Pancreas (tissue), 10 donors: ENCODE measurements at regions not wholly inside any gene's neighbourhood (a gene's known extent, or its start where the extent isn't known, plus 50 kb on each side); places are given as distances from the start of the nearest gene placed in this dataset.

Source experiments
- ATAC-seq, 4 donors: fragments of 200-7000 bp; cut with Tn5 transposase; one replicate each; pipeline versions ENCODE4 v1.8.0 to v1.9.1; 2020; ENCODE audit warnings: mild to moderate bottlenecking in 4 of 4, moderate library complexity in 4 of 4
- DNase-seq, 6 donors: peaks; one replicate each; pipeline ENCODE4 v3.0.0-alpha.2; 2020
- FAIRE-seq: peaks from 2 replicates; lab custom pipeline; 2012; peaks lifted over from hg19 to GRCh38; lab: Jason Lieb, UNC
- H3K27ac ChIP-seq, 4 donors: fragments of 200-600 bp; sonication (generic); 1 replicate in 3 of 4; 2 replicates in 1 of 4; pipeline versions ENCODE4 v1.5.0 to v1.8.0; 2020
- H3K27me3 ChIP-seq, 4 donors: fragments of 200-600 bp; one replicate each; pipeline ENCODE4 v1.8.0; 2021
- H3K36me3 ChIP-seq, 3 donors: fragments of 200-600 bp; sonication (generic) in 1 of 3; one replicate each; pipeline versions ENCODE4 v1.5.0 to v1.8.0; 2020 to 2021
- H3K4me1 ChIP-seq, 3 donors: fragments of 200-600 bp; one replicate each; pipeline ENCODE4 v1.8.0; 2021
- H3K4me3 ChIP-seq, 4 donors: fragments of 200-600 bp; sonication (generic) in 2 of 4; one replicate each; pipeline versions ENCODE4 v1.5.0 to v1.8.0; 2020 to 2021
- H3K9me3 ChIP-seq, 4 donors: fragments of 200-600 bp; one replicate each; pipeline ENCODE4 v1.8.0; 2021
- WGBS, 2 donors: extraction: QIAGEN DNeasy Blood & Tissue Kit; methylation state at CpG; one replicate each; pipeline ENCODE4 v1.1.7; 2013; 5-methylcytosine and 5-hydroxymethylcytosine counted together
- intact Hi-C, 3 donors: fragments of 100-400 bp; cut with DNase I; formaldehyde crosslinking; loops; one replicate each; pipeline versions ENCODE4 v1.11.1 to v1.14.2; 2022
- TF ChIP-seq, protein P1 (sequence below), 4 donors: fragments of 200-600 bp; sonication (generic) in 3 of 4; IDR thresholded peaks; one replicate each; pipeline versions ENCODE4 v1.5.0 to v1.8.0; 2021; ENCODE audit warnings: antibody characterized with exemption in 4 of 4
- donor health status: healthy with polysubstance abuse.
- donor health status: DM: no; HTN: no; CAD: no; lungs with moderate emphysema.
- donor health status: DM: no; HTN: no; CAD: no.
- donor health status: control.
- donor health status: control.
- donor health status: Bipolar disorder and iron deficiency.
- donor health status: DM: yes; HTN: yes; CAD: no.
- donor health status: DM: no; HTN: no; CAD: no.
- donor health status: DM: no; HTN: no; CAD: no.
- donor health status: DM: yes; HTN: yes; CAD: no.

DNA sequence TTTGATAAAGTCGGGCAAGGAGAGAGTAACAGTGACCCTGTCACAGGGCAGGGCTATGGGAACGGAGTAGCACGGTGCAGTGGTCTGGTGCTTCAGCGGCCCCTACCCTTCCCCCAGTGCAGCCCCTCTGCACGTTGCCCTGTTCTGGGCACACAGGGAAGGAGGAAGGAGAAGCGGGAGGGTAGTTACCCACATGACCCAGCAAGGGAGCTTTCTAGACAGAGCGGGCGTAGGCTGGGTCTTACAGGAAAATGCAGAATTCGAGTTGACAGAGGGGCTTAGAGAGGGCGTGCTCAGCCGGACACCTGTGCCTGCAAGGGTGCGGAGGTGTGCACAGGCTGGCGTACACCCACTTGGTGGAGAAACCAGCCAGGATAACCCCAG, 341.2 kb downstream of the NPHP4 start:
- Histone ChIP-seq H3K27ac (no peak overlapping the region), H3K36me3 (no peaks in the 10 kb centered on the region), H3K4me1 (no peaks in the 10 kb centered on the region), H3K9me3 (no peaks in the 10 kb centered on the region), H3K27me3 (peaks cover 0 to 7% (median 0%) of the 10 kb centered on the region in 4 donors), H3K4me3 (no peak overlapping the region)
- FAIRE-seq (no peak), DNase-seq (peak in 1 of 6 donors; percentile 34), ATAC-seq (no peak)
- TF ChIP-seq, protein P1, sequence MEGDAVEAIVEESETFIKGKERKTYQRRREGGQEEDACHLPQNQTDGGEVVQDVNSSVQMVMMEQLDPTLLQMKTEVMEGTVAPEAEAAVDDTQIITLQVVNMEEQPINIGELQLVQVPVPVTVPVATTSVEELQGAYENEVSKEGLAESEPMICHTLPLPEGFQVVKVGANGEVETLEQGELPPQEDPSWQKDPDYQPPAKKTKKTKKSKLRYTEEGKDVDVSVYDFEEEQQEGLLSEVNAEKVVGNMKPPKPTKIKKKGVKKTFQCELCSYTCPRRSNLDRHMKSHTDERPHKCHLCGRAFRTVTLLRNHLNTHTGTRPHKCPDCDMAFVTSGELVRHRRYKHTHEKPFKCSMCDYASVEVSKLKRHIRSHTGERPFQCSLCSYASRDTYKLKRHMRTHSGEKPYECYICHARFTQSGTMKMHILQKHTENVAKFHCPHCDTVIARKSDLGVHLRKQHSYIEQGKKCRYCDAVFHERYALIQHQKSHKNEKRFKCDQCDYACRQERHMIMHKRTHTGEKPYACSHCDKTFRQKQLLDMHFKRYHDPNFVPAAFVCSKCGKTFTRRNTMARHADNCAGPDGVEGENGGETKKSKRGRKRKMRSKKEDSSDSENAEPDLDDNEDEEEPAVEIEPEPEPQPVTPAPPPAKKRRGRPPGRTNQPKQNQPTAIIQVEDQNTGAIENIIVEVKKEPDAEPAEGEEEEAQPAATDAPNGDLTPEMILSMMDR (IDR thresholded peaks at IDR 0.05), result no peak
- intact Hi-C loops, result no loop called here
- 75 to 80% methylated on average over 13 of the region's 13 CpGs for WGBS, 2 donors

DNA sequence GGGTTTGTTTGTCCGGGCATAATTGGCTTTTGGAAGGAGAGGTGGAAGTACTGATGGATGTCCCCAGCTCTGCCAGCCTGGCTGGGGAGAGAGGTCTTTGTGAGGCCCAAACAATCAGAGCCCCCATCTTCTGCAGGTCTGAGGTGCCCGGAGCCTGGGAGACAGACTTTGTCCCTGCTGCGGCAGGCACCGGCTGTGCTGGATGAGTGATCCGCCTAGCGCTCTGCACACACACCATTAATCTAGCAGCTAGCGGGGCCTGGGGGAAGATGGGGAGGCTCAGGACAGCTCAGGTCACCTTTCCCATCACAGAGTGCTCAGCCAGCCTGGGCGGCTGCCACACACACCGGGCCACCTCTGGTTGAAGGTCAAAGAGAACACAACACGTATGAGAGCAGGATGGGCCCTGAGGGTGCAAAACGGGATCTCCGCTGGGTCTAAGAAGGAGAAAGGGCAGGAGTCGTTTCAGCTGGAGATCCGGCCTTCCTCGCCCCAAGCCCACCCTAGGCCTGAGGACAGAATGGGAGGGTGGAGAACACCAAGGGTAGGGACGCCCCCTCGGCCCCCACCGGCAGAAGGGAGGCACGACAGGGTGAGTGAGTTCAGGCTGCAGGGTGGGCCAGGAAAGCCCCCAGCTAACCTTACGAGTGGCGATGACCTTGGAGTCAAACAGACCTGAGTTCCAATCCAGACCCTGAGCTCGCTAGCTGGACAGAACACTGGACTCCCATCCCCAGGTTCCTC, 341.8 kb downstream of the NPHP4 start:
- no peak for ATAC-seq
- peak in 1 of 6 donors; percentile 45 for DNase-seq
- Histone ChIP-seq H3K9me3 (no peaks in the 10 kb centered on the region), H3K36me3 (no peaks in the 10 kb centered on the region), H3K27me3 (peaks cover 0 to 7% (median 0%) of the 10 kb centered on the region in 4 donors), H3K4me3 (no peak overlapping the region), H3K27ac (no peak overlapping the region), H3K4me1 (no peaks in the 10 kb centered on the region)
- intact Hi-C loops, result no loop called here
- 46 to 47% methylated on average over 22 of the region's 22 CpGs for WGBS, 2 donors
- TF ChIP-seq, protein P1 (IDR thresholded peaks at IDR 0.05), result no peak
- no peak for FAIRE-seq

DNA sequence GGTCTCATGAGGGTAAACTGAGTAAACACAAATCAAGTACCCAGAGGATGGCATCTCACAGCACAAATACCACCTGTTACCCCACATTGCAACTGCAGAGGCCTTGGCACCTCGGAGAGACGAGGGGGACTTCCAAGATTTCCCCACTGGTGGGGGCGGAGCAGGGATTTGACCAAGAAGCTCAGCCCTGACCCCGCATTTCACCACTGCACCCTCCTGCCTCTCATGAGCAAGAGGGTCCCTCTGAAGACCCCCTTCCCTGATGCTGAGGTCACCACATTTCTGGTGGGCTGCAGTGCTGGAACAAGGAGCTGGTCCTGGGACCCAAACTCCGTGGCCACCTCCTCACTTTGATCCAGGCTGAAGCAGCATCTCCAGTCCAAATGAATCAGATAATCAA, 342.4 kb downstream of the NPHP4 start:
- no peak for FAIRE-seq
- Histone ChIP-seq H3K36me3 (no peaks in the 10 kb centered on the region), H3K4me3 (no peak overlapping the region), H3K27me3 (peaks cover 0 to 7% (median 0%) of the 10 kb centered on the region in 4 donors), H3K27ac (no peak overlapping the region), H3K4me1 (no peaks in the 10 kb centered on the region), H3K9me3 (no peaks in the 10 kb centered on the region)
- intact Hi-C loops, result no loop called here
- no peak for ATAC-seq
- peak in 1 of 6 donors; percentile 28 for DNase-seq
- TF ChIP-seq, protein P1 (IDR thresholded peaks at IDR 0.05), result no peak
- WGBS, 2 donors, result 62 to 72% methylated on average over 5 of the region's 5 CpGs

DNA sequence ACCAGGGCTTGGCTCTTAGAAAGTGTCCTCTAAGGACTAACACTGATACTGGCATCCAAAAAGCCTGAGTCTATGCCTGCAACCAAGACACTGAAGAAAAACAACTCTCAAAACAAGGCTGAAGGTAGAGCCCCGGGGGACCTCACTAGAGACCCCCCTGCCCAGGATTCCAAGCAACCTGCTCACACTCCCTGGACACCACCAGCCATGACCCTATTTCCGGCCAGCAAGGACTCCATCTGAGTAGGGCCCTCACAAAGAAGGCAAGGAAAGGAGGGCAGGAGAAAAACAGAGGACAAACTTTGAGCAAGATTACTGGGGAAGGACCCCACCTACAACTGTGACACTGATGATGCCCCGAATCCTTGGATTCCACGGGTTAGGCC, 343.1 kb downstream of the NPHP4 start:
- H3K9me3 ChIP-seq, result no peaks in the 10 kb centered on the region
- TF ChIP-seq, protein P1 (IDR thresholded peaks at IDR 0.05), result no peak
- 67 to 85% methylated on average over 4 of the region's 4 CpGs for WGBS, 2 donors
- ATAC-seq (no peak), FAIRE-seq (no peak), DNase-seq (no peak)
- no peaks in the 10 kb centered on the region for H3K4me1 ChIP-seq
- H3K36me3 ChIP-seq, result no peaks in the 10 kb centered on the region
- intact Hi-C loops, result no loop called here
- no peak overlapping the region for H3K27ac ChIP-seq
- no peak overlapping the region for H3K4me3 ChIP-seq
- H3K27me3 ChIP-seq, result peaks cover 0 to 7% (median 0%) of the 10 kb centered on the region in 4 donors
